HepG2 (cell line): ENCODE measurements at regions not wholly inside any gene's neighbourhood (a gene's known extent, or its start where the extent isn't known, plus 50 kb on each side); places are given as distances from the start of the nearest gene placed in this dataset.

Source experiments
- ATAC-seq: fragments of 200-7000 bp; cut with Tn5 transposase; 3 replicates; pipeline ENCODE4 v1.9.1; 2020; ENCODE audit warnings: mild to moderate bottlenecking, moderate library complexity
- BruUV-seq: library from RNA; stranded (reverse); fragments of 400-500 nt; replicated peaks from 2 replicates; lab custom pipeline; 2021; lab: Mats Ljungman, UMichigan
- CTCF ChIA-PET: fragments of 300-600 bp; formaldehyde crosslinking; extraction: SDS; loops from one replicate; lab custom pipeline; 2021; ENCODE audit warnings: low total read pairs, inconsistent platforms, low intra/inter-chr PET ratio; lab: Yijun Ruan, JAX
- POLR2A ChIA-PET: fragments of 350-600 bp; sonication (Branson Sonifier 250); formaldehyde crosslinking; loops from one replicate; lab custom pipeline; 2020; ENCODE audit warnings: antibody characterized with exemption, inconsistent platforms; lab: Yijun Ruan, JAX
- DNase-seq: peaks from one replicate; pipeline ENCODE4 v3.0.0-alpha.2; 2015; ENCODE audit warnings: low spot score
- FAIRE-seq: peaks from 3 replicates; lab custom pipeline; 2011; peaks lifted over from hg19 to GRCh38; lab: Jason Lieb, UNC
- H2AFZ ChIP-seq: one replicate; pipeline ENCODE4 v1.6.1; 2011; ENCODE audit warnings: low read length, inconsistent platforms
- H3K27ac ChIP-seq: fragments of 300-600 bp; 3 replicates; pipeline ENCODE4 v1.8.0; 2011; ENCODE audit warnings: mixed run types, mild to moderate bottlenecking, mixed read lengths, low read length, inconsistent platforms; ENCODE audit not compliant: insufficient read depth; ENCODE audit errors: extremely low read length
- H3K27me3 ChIP-seq, 2 experiments: fragments of 200-600 bp in 1 of 2; 2 replicates in 1 of 2; 3 replicates in 1 of 2; pipeline versions ENCODE4 v1.6.0 to v1.8.0; 2011; ENCODE audit warnings: low read length in 2 of 2, mild to moderate bottlenecking in 2 of 2, moderate library complexity in 2 of 2, inconsistent platforms in 1 of 2; ENCODE audit not compliant: insufficient read depth in 2 of 2, control insufficient read depth in 1 of 2
- H3K36me3 ChIP-seq, 2 experiments: fragments of 200-600 bp in 1 of 2; replicated peaks in 1 of 2; 2 replicates in 1 of 2; 3 replicates in 1 of 2; pipeline versions ENCODE4 v1.5.1 to v1.8.0; 2011; ENCODE audit warnings: low read length in 2 of 2, inconsistent platforms in 1 of 2; ENCODE audit not compliant: insufficient read depth in 2 of 2, control insufficient read depth in 1 of 2
- H3K4me1 ChIP-seq: 2 replicates; pipeline ENCODE4 v1.5.1; 2012; ENCODE audit warnings: low read length, inconsistent platforms; ENCODE audit not compliant: insufficient read depth
- H3K4me2 ChIP-seq: 2 replicates; pipeline ENCODE4 v1.6.0; 2011; ENCODE audit warnings: low read depth, low read length, inconsistent platforms
- H3K4me3 ChIP-seq, 3 experiments: fragments of 200-600 bp in 1 of 3; sonication (generic), shearing (Covaris generic) in 1 of 3; replicated peaks in 1 of 3; 2 replicates each; pipeline ENCODE4 v1.5.1; 2011 to 2016; ENCODE audit warnings: low read length in 3 of 3, inconsistent platforms in 2 of 3, low read depth in 2 of 3, mild to moderate bottlenecking in 2 of 3, control low read depth in 1 of 3, mixed read lengths in 1 of 3; ENCODE audit not compliant: insufficient read depth in 1 of 3
- H3K79me2 ChIP-seq: one replicate; pipeline ENCODE4 v1.6.1; 2011; ENCODE audit warnings: low read length, inconsistent platforms; ENCODE audit not compliant: insufficient read depth
- H3K9ac ChIP-seq: 2 replicates; pipeline ENCODE4 v1.6.0; 2011; ENCODE audit warnings: mild to moderate bottlenecking, low read depth, low read length, inconsistent platforms; ENCODE audit not compliant: insufficient read depth
- H3K9me3 ChIP-seq: 2 replicates; pipeline ENCODE4 v1.5.1; 2012; ENCODE audit warnings: mild to moderate bottlenecking, low read length
- H4K20me1 ChIP-seq: 2 replicates; pipeline ENCODE4 v1.6.0; 2011; ENCODE audit warnings: inconsistent platforms, mild to moderate bottlenecking, low read length, moderate library complexity; ENCODE audit not compliant: insufficient read depth
- DNMT3B ChIP-seq: conservative IDR thresholded peaks from 2 replicates; pipeline ENCODE4 v1.6.1; 2016; ENCODE audit warnings: missing biosample characterization, control low read depth
- MEIS2 ChIP-seq: sonication (generic); formaldehyde crosslinking; IDR thresholded peaks from 2 replicates; pipeline ENCODE4 v1.9.0; 2021; ENCODE audit warnings: mild to moderate bottlenecking, missing genetic modification reagents
- MIXL1 ChIP-seq: IDR thresholded peaks from 2 replicates; pipeline ENCODE4 v1.6.1; 2016
- TCF7L2 ChIP-seq: IDR thresholded peaks from 2 replicates; pipeline ENCODE4 v1.6.1; 2011; ENCODE audit warnings: mild to moderate bottlenecking, low read depth, low read length, moderate library complexity
- TGIF2 ChIP-seq: IDR thresholded peaks from 2 replicates; pipeline ENCODE4 v1.6.1; 2016; ENCODE audit warnings: control low read depth, missing compliant biosample characterization
- THAP8 ChIP-seq: sonication (generic); formaldehyde crosslinking; IDR thresholded peaks from 2 replicates; pipeline ENCODE4 v1.5.1; 2020; ENCODE audit warnings: missing genetic modification reagents, mild to moderate bottlenecking, borderline replicate concordance
- ZNF282 ChIP-seq: fragments of 450-650 bp; IDR thresholded peaks from 2 replicates; pipeline ENCODE4 v1.6.1; 2018; ENCODE audit not compliant: partially characterized antibody
- ZNF337 ChIP-seq: sonication (generic); formaldehyde crosslinking; IDR thresholded peaks from 2 replicates; pipeline ENCODE4 v1.5.1; 2020; ENCODE audit warnings: missing genetic modification reagents, low read depth, mild to moderate bottlenecking, borderline replicate concordance
- ZNF660 ChIP-seq: sonication (generic); formaldehyde crosslinking; IDR thresholded peaks from 2 replicates; pipeline ENCODE4 v1.5.1; 2020; ENCODE audit warnings: mild to moderate bottlenecking, low read depth, missing genetic modification reagents, borderline replicate concordance
- WGBS: methylation state at CpG from one replicate; pipeline ENCODE4 v1.1.6; 2017; ENCODE audit warnings: low lambda C conversion rate; 5-methylcytosine and 5-hydroxymethylcytosine counted together
- in situ Hi-C: cut with HindIII; loops from 2 replicates; pipeline ENCODE4 v1.10.0; 2017; ENCODE audit warnings: low pct_unique_long_range_greater_than_20kb; ENCODE audit not compliant: extremely low pct_ligation_motif_present
- intact Hi-C: fragments of 100-400 bp; cut with micrococcal nuclease; formaldehyde crosslinking; loops from one replicate; pipeline ENCODE4 v1.10.0; 2022; ENCODE audit not compliant: unreplicated experiment
- TF ChIP-seq, protein P1 (sequence below): IDR thresholded peaks from 2 replicates; pipeline ENCODE4 v1.6.1; 2012; ENCODE audit warnings: low read length, improper control_type of control experiment
- TF ChIP-seq, protein P2 (sequence below): sonication (generic); formaldehyde crosslinking; IDR thresholded peaks from 2 replicates; pipeline ENCODE4 v1.4.0; 2020; ENCODE audit warnings: missing genetic modification reagents, borderline replicate concordance

GRCh38 chr2:60312618-60313017, 240.8 kb downstream of the BCL11A start:
- Histone ChIP-seq H4K20me1 (no peaks in the 10 kb centered on the region), H3K9ac (no peak overlapping the region), H3K79me2 (no peaks in the 10 kb centered on the region), H3K4me2 (no peak overlapping the region), H3K27me3 (no peaks in the 10 kb centered on the region; a peak in 1 of 5 replicates), H3K27ac (no peak overlapping the region), H3K9me3 (no peaks in the 10 kb centered on the region), H2AFZ (no peak overlapping the region), H3K4me3 (no peak overlapping the region), H3K4me1 (peaks cover 16% of the 10 kb centered on the region), H3K36me3 (no peaks in the 10 kb centered on the region)
- WGBS: 0% methylated on average over 1 of the region's 1 CpG
- no peak for DNase-seq
- CTCF ChIA-PET: no interaction called here
- intact Hi-C loops (no loop called here), in situ Hi-C loops (no loop called here)
- POLR2A ChIA-PET: no interaction called here
- no peak for ATAC-seq
- no peak for FAIRE-seq
- TF ChIP-seq, protein P1, sequence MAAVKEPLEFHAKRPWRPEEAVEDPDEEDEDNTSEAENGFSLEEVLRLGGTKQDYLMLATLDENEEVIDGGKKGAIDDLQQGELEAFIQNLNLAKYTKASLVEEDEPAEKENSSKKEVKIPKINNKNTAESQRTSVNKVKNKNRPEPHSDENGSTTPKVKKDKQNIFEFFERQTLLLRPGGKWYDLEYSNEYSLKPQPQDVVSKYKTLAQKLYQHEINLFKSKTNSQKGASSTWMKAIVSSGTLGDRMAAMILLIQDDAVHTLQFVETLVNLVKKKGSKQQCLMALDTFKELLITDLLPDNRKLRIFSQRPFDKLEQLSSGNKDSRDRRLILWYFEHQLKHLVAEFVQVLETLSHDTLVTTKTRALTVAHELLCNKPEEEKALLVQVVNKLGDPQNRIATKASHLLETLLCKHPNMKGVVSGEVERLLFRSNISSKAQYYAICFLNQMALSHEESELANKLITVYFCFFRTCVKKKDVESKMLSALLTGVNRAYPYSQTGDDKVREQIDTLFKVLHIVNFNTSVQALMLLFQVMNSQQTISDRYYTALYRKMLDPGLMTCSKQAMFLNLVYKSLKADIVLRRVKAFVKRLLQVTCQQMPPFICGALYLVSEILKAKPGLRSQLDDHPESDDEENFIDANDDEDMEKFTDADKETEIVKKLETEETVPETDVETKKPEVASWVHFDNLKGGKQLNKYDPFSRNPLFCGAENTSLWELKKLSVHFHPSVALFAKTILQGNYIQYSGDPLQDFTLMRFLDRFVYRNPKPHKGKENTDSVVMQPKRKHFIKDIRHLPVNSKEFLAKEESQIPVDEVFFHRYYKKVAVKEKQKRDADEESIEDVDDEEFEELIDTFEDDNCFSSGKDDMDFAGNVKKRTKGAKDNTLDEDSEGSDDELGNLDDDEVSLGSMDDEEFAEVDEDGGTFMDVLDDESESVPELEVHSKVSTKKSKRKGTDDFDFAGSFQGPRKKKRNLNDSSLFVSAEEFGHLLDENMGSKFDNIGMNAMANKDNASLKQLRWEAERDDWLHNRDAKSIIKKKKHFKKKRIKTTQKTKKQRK: no peak
- TF ChIP-seq MIXL1 (no peak), ZNF660 (CRISPR knock-in tag) (no peak), DNMT3B (CRISPR knock-in tag) (no peak), ZNF337 (CRISPR knock-in tag) (no peak), THAP8 (CRISPR knock-in tag) (no peak), TCF7L2 (no peak), ZNF282 (no peak), TGIF2 (CRISPR knock-in tag) (no peak), MEIS2 (CRISPR knock-in tag) (no peak)
- TF ChIP-seq, protein P2, sequence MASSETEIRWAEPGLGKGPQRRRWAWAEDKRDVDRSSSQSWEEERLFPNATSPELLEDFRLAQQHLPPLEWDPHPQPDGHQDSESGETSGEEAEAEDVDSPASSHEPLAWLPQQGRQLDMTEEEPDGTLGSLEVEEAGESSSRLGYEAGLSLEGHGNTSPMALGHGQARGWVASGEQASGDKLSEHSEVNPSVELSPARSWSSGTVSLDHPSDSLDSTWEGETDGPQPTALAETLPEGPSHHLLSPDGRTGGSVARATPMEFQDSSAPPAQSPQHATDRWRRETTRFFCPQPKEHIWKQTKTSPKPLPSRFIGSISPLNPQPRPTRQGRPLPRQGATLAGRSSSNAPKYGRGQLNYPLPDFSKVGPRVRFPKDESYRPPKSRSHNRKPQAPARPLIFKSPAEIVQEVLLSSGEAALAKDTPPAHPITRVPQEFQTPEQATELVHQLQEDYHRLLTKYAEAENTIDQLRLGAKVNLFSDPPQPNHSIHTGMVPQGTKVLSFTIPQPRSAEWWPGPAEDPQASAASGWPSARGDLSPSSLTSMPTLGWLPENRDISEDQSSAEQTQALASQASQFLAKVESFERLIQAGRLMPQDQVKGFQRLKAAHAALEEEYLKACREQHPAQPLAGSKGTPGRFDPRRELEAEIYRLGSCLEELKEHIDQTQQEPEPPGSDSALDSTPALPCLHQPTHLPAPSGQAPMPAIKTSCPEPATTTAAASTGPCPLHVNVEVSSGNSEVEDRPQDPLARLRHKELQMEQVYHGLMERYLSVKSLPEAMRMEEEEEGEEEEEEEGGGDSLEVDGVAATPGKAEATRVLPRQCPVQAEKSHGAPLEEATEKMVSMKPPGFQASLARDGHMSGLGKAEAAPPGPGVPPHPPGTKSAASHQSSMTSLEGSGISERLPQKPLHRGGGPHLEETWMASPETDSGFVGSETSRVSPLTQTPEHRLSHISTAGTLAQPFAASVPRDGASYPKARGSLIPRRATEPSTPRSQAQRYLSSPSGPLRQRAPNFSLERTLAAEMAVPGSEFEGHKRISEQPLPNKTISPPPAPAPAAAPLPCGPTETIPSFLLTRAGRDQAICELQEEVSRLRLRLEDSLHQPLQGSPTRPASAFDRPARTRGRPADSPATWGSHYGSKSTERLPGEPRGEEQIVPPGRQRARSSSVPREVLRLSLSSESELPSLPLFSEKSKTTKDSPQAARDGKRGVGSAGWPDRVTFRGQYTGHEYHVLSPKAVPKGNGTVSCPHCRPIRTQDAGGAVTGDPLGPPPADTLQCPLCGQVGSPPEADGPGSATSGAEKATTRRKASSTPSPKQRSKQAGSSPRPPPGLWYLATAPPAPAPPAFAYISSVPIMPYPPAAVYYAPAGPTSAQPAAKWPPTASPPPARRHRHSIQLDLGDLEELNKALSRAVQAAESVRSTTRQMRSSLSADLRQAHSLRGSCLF: no peak
- no TSS peak for BruUV-seq
